OCI-LY1 (cell line): ENCODE measurements at regions not wholly inside any gene's neighbourhood (a gene's known extent, or its start where the extent isn't known, plus 50 kb on each side); places are given as distances from the start of the nearest gene placed in this dataset.

Experiments used
- H2AFZ ChIP-seq: fragments of 200-600 bp; sonication (generic), shearing (Covaris generic); 2 replicates; pipeline ENCODE4 v1.6.0; 2014; ENCODE audit warnings: antibody characterized with exemption, mild to moderate bottlenecking, low read length
- H3F3A ChIP-seq: fragments of 200-600 bp; sonication (generic), shearing (Covaris generic); 2 replicates; pipeline ENCODE4 v1.6.0; 2014; ENCODE audit warnings: mild to moderate bottlenecking, antibody characterized with exemption, low read length, moderate library complexity; ENCODE audit not compliant: insufficient read depth
- H3K27ac ChIP-seq: fragments of 200-600 bp; sonication (generic); 2 replicates; pipeline ENCODE4 v1.5.1; 2014; ENCODE audit warnings: low read length, mixed run types, mild to moderate bottlenecking, low read depth; ENCODE audit not compliant: poor library complexity, severe bottlenecking
- H3K27me3 ChIP-seq: fragments of 200-600 bp; sonication (generic); 2 replicates; pipeline ENCODE4 v1.6.0; 2014; ENCODE audit warnings: antibody characterized with exemption, mild to moderate bottlenecking, low read length, moderate library complexity; ENCODE audit not compliant: insufficient read depth
- H3K36me3 ChIP-seq: fragments of 200-600 bp; sonication (generic); 2 replicates; pipeline ENCODE4 v1.6.1; 2014; ENCODE audit warnings: mild to moderate bottlenecking, antibody characterized with exemption, low read length, moderate library complexity, mixed read lengths; ENCODE audit not compliant: insufficient read depth
- H3K4me1 ChIP-seq: fragments of 200-600 bp; sonication (generic); 2 replicates; pipeline ENCODE4 v1.5.1; 2014; ENCODE audit warnings: mild to moderate bottlenecking, low read length, moderate library complexity; ENCODE audit not compliant: insufficient read depth, severe bottlenecking
- H3K4me2 ChIP-seq: fragments of 200-600 bp; sonication (generic), shearing (Covaris generic); 2 replicates; pipeline ENCODE4 v1.6.1; 2014; ENCODE audit warnings: low read length
- H3K4me3 ChIP-seq: fragments of 200-600 bp; sonication (generic); 2 replicates; pipeline ENCODE4 v1.5.1; 2014; ENCODE audit warnings: low read length, low read depth, mild to moderate bottlenecking, mixed read lengths; ENCODE audit not compliant: poor library complexity, severe bottlenecking
- H3K79me2 ChIP-seq: fragments of 200-600 bp; shearing (Covaris generic); 2 replicates; pipeline ENCODE4 v1.6.1; 2016; ENCODE audit warnings: mixed run types, low read length, mixed read lengths; ENCODE audit not compliant: insufficient read depth
- H3K9ac ChIP-seq: fragments of 200-600 bp; sonication (generic), shearing (Covaris generic); 2 replicates; pipeline ENCODE4 v1.6.1; 2014; ENCODE audit warnings: mild to moderate bottlenecking, low read length, mixed read lengths
- H3K9me2 ChIP-seq: fragments of 200-600 bp; sonication (generic), shearing (Covaris generic); 2 replicates; pipeline ENCODE4 v1.6.1; 2014; ENCODE audit warnings: low read depth, mild to moderate bottlenecking, low read length, mixed read lengths
- H3K9me3 ChIP-seq: fragments of 200-600 bp; shearing (Covaris generic); 2 replicates; pipeline ENCODE4 v1.6.1; 2014; ENCODE audit warnings: low read length, mixed read lengths
- H4K20me1 ChIP-seq: fragments of 200-600 bp; sonication (generic), shearing (Covaris generic); 2 replicates; pipeline ENCODE4 v1.6.0; 2016; ENCODE audit warnings: mild to moderate bottlenecking, low read length; ENCODE audit not compliant: insufficient read depth
- CTCF ChIP-seq: fragments of 200-600 bp; sonication (generic), shearing (Covaris generic); IDR thresholded peaks from 2 replicates; pipeline ENCODE4 v1.5.1; 2017; ENCODE audit warnings: mild to moderate bottlenecking, antibody characterized with exemption, low read length, moderate library complexity, mixed read lengths
- EZH2 ChIP-seq: fragments of 200-600 bp; sonication (generic), shearing (Covaris generic); IDR thresholded peaks from 2 replicates; pipeline ENCODE4 v1.8.0; 2017; ENCODE audit warnings: borderline replicate concordance, mixed run types, mild to moderate bottlenecking, antibody characterized with exemption, low read length, moderate library complexity, mixed read lengths

GRCh38 chr13:65307056-65307455 is 1923.1 kb downstream of the PCDH9 start:
- Histone ChIP-seq H2AFZ (no peak overlapping the region), H3K9me2 (no peaks in the 10 kb centered on the region), H3K36me3 (no peaks in the 10 kb centered on the region), H3K4me3 (no peak overlapping the region), H3K4me1 (peaks cover 19% of the 10 kb centered on the region), H3K27me3 (no peaks in the 10 kb centered on the region), H3K27ac (no peak overlapping the region), H3F3A (no peaks in the 10 kb centered on the region), H3K4me2 (no peak overlapping the region), H3K9me3 (peaks cover 15% of the 10 kb centered on the region), H3K79me2 (no peaks in the 10 kb centered on the region), H4K20me1 (no peaks in the 10 kb centered on the region), H3K9ac (no peak overlapping the region)
- TF ChIP-seq CTCF (no peak), EZH2 (no peak)

GRCh38 chr13:65302691-65303090 is 1927.4 kb downstream of the PCDH9 start:
- no peaks in the 10 kb centered on the region; the same call in 1 of the 2 replicates for H3F3A ChIP-seq
- H3K27me3 ChIP-seq: no peaks in the 10 kb centered on the region
- H3K36me3 ChIP-seq: no peaks in the 10 kb centered on the region
- peak overlapping the region; percentile 82; the same call in 1 of the 2 replicates for H2AFZ ChIP-seq
- H3K79me2 ChIP-seq: no peaks in the 10 kb centered on the region
- no peak overlapping the region for H3K4me2 ChIP-seq
- peaks cover 19% of the 10 kb centered on the region for H3K4me1 ChIP-seq
- 0 out of 2 replicates have a peak, but pooled peaks cover 7% of the 10 kb centered on the region for H3K9me3 ChIP-seq
- TF ChIP-seq EZH2 (no peak), CTCF (no peak)
- no peak overlapping the region for H3K4me3 ChIP-seq
- H4K20me1 ChIP-seq: no peaks in the 10 kb centered on the region
- H3K27ac ChIP-seq: no peak overlapping the region
- H3K9ac ChIP-seq: no peak overlapping the region
- H3K9me2 ChIP-seq: no peaks in the 10 kb centered on the region

- no peaks in the 10 kb centered on the region for H3K27me3 ChIP-seq
- TF ChIP-seq CTCF (no peak), EZH2 (no peak)
- H3K36me3 ChIP-seq: no peaks in the 10 kb centered on the region
- no peaks in the 10 kb centered on the region for H3K79me2 ChIP-seq
- H3K4me3 ChIP-seq: no peak overlapping the region
- no peaks in the 10 kb centered on the region for H3K9me2 ChIP-seq
- no peak overlapping the region for H3K27ac ChIP-seq
- no peaks in the 10 kb centered on the region for H4K20me1 ChIP-seq
- 0 out of 2 replicates have a peak, but pooled peaks cover 3% of the 10 kb centered on the region for H3K9me3 ChIP-seq
- H3K4me1 ChIP-seq: peaks cover 19% of the 10 kb centered on the region
- peak overlapping the region; percentile 90 for H2AFZ ChIP-seq
- no peaks in the 10 kb centered on the region; the same call in 1 of the 2 replicates for H3F3A ChIP-seq
- H3K4me2 ChIP-seq: no peak overlapping the region
- no peak overlapping the region for H3K9ac ChIP-seq
These were observed 1928.6 kb downstream of the PCDH9 start for GRCh38 chr13:65301506-65301905.
